GM23248 (cell line): ENCODE measurements at regions not wholly inside any gene's neighbourhood (a gene's known extent, or its start where the extent isn't known, plus 50 kb on each side); places are given as distances from the start of the nearest gene placed in this dataset.
"Not testable (repeated sequence)": the region's sequence is repeated elsewhere in the genome, so short reads cannot be mapped to it uniquely, and the experiment has no call there.

Experiments
- DNase-seq: peaks from one replicate; pipeline ENCODE4 v3.0.0-alpha.2; 2015
- H2AFZ ChIP-seq: fragments of 200-600 bp; sonication (generic); 2 replicates; pipeline ENCODE4 v1.6.1; 2016; ENCODE audit warnings: antibody characterized with exemption
- H3F3A ChIP-seq: fragments of 200-600 bp; sonication (generic); 2 replicates; pipeline ENCODE4 v1.6.1; 2016; ENCODE audit warnings: mild to moderate bottlenecking, antibody characterized with exemption, mixed run types; ENCODE audit not compliant: insufficient read depth
- H3K27ac ChIP-seq: fragments of 200-600 bp; sonication (generic); 2 replicates; pipeline ENCODE4 v1.5.1; 2016; ENCODE audit warnings: mild to moderate bottlenecking
- H3K27me3 ChIP-seq: fragments of 200-600 bp; sonication (generic); replicated peaks from 2 replicates; pipeline ENCODE4 v1.6.1; 2016; ENCODE audit warnings: mild to moderate bottlenecking; ENCODE audit not compliant: insufficient read depth
- H3K36me3 ChIP-seq: fragments of 200-600 bp; sonication (generic); 2 replicates; pipeline ENCODE4 v1.6.1; 2016; ENCODE audit warnings: low read depth, mild to moderate bottlenecking
- H3K4me1 ChIP-seq: fragments of 200-600 bp; sonication (generic); 2 replicates; pipeline ENCODE4 v1.6.1; 2016; ENCODE audit warnings: mild to moderate bottlenecking; ENCODE audit not compliant: insufficient read depth
- H3K4me2 ChIP-seq: fragments of 200-600 bp; sonication (generic); one replicate; pipeline ENCODE4 v1.6.1; 2016; ENCODE audit warnings: mild to moderate bottlenecking; ENCODE audit not compliant: unreplicated experiment
- H3K4me3 ChIP-seq: fragments of 200-600 bp; sonication (generic); 2 replicates; pipeline ENCODE4 v1.5.1; 2016; ENCODE audit warnings: mild to moderate bottlenecking
- H3K79me2 ChIP-seq: fragments of 200-600 bp; sonication (generic); 2 replicates; pipeline ENCODE4 v1.6.1; 2016; ENCODE audit warnings: mild to moderate bottlenecking; ENCODE audit not compliant: insufficient read depth
- H3K9ac ChIP-seq: fragments of 200-600 bp; sonication (generic); 2 replicates; pipeline ENCODE4 v1.6.1; 2016; ENCODE audit warnings: mild to moderate bottlenecking
- H3K9me2 ChIP-seq: fragments of 200-600 bp; sonication (generic); 2 replicates; pipeline ENCODE4 v1.6.1; 2016; ENCODE audit warnings: mixed run types, mild to moderate bottlenecking, moderate library complexity; ENCODE audit not compliant: insufficient read depth
- H3K9me3 ChIP-seq: fragments of 200-600 bp; sonication (generic); one replicate; pipeline ENCODE4 v1.6.1; 2017; ENCODE audit warnings: low read depth
- H4K20me1 ChIP-seq: fragments of 200-600 bp; sonication (generic); 2 replicates; pipeline ENCODE4 v1.6.0; 2016; ENCODE audit not compliant: insufficient read depth
- EZH2 ChIP-seq: fragments of 200-600 bp; sonication (generic); IDR thresholded peaks from 2 replicates; pipeline ENCODE4 v1.6.1; 2018; ENCODE audit warnings: antibody characterized with exemption, mild to moderate bottlenecking; ENCODE audit not compliant: insufficient read depth, poor library complexity, severe bottlenecking
- EZH2phosphoT487 ChIP-seq: fragments of 200-600 bp; sonication (generic); IDR thresholded peaks from 2 replicates; pipeline ENCODE4 v1.6.1; 2018; ENCODE audit warnings: antibody characterized with exemption, moderate library complexity, mild to moderate bottlenecking, low read depth; ENCODE audit not compliant: insufficient read depth
- WGBS, 2 experiments: methylation state at CpG; one replicate each; pipeline ENCODE4 v1.1.6; 2015 to 2017; ENCODE audit warnings: low lambda C conversion rate in 2 of 2, low coverage in 1 of 2; ENCODE audit errors: missing lambda C conversion rate in 2 of 2; 5-methylcytosine and 5-hydroxymethylcytosine counted together
- in situ Hi-C: fragments of 300-500 bp; cut with MboI; formaldehyde crosslinking; loops from 2 replicates; pipeline ENCODE4 v1.15.0; 2020

DNA sequence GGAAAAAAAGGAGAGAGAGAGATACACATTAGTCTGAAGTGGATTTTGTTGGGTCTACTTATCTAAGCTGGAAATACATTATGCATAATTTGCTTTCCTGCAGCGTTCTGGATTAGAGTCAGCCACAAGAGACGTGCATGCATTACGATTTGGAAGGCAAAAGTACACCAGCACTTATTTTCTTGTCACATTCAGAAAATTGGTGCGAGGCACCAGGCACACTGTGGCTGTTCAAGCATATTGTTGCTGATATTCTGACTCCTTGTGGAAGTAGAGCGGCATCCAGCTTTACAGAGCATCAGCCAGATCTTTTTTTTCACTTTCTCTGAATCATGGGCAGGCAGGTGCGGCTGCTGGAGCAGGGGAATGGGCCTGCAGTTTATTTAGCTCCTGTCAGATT is 905.6 kb upstream of the SPRY2 start:
- 9 to 16% methylated on average over 6 of the region's 6 CpGs for WGBS, 2 experiments
- H3K4me3 ChIP-seq, result no peak overlapping the region
- no peaks in the 10 kb centered on the region for H4K20me1 ChIP-seq
- H3K27ac ChIP-seq, result no peak overlapping the region
- no peaks in the 10 kb centered on the region for H3K9me3 ChIP-seq
- in situ Hi-C loops, result no loop called here
- no peaks in the 10 kb centered on the region for H3K27me3 ChIP-seq
- no peaks in the 10 kb centered on the region for H3F3A ChIP-seq
- no peaks in the 10 kb centered on the region for H3K9me2 ChIP-seq
- no peak overlapping the region for H3K4me2 ChIP-seq
- no peak for DNase-seq
- no peaks in the 10 kb centered on the region for H3K36me3 ChIP-seq
- TF ChIP-seq EZH2phosphoT487 (no peak), EZH2 (no peak)
- H3K9ac ChIP-seq, result no peak overlapping the region
- H3K4me1 ChIP-seq, result no peaks in the 10 kb centered on the region
- no peaks in the 10 kb centered on the region for H3K79me2 ChIP-seq
- no peak overlapping the region for H2AFZ ChIP-seq

DNA sequence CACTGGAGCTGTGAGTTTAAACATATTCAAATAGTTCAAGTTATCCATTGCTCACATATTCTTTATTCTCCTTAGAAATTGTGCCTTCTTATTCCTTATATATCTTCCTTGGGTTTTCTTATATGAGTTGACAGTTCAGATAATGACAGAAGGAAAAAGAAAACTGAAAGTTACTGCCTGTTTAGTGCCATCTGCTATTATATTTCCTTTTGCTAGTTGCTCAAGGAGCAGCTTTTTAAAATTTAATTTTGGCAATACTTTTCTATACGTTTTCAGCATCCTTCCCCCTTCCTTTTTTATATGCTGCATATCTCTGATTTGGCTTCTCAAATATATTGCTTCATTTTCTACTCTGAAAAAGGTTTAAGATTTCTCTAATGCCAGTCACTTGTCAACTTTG is 903.1 kb upstream of the SPRY2 start:
- H2AFZ ChIP-seq, result no peak overlapping the region
- no peaks in the 10 kb centered on the region for H3K36me3 ChIP-seq
- H3K27me3 ChIP-seq, result no peaks in the 10 kb centered on the region
- in situ Hi-C loops, result no loop called here
- no peaks in the 10 kb centered on the region for H3K4me1 ChIP-seq
- 0% methylated on average over 1 of the region's 1 CpG for WGBS, 2 experiments
- no peaks in the 10 kb centered on the region for H3K79me2 ChIP-seq
- H3K9ac ChIP-seq, result no peak overlapping the region
- H3K4me2 ChIP-seq, result no peak overlapping the region
- no peak overlapping the region for H3K4me3 ChIP-seq
- no peaks in the 10 kb centered on the region for H3K9me2 ChIP-seq
- no peak overlapping the region for H3K27ac ChIP-seq
- no peaks in the 10 kb centered on the region for H3K9me3 ChIP-seq
- no peak for DNase-seq
- no peaks in the 10 kb centered on the region for H4K20me1 ChIP-seq
- no peaks in the 10 kb centered on the region for H3F3A ChIP-seq
- TF ChIP-seq EZH2phosphoT487 (no peak), EZH2 (no peak)

DNA sequence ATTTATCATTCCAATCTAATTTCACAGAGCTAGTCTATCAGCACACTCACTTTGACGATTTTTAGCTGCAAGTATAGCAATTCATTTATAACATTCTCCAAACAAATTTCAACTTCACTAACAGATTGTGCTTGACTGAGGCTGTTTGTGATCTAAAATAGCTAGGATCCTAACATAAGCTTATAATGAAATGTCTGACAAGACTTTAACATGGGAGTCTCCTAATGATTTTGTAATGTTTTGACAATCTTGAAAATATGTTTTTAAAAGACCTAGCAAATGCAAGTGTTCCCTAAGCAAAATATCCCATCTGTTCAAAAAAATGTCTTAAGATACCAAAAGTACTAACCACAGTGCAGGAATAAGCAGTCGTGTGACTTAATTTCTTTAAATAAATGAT is 889.5 kb upstream of the SPRY2 start:
- H3K36me3 ChIP-seq, result no peaks in the 10 kb centered on the region
- H3F3A ChIP-seq, result no peaks in the 10 kb centered on the region
- no peak overlapping the region for H2AFZ ChIP-seq
- no peak overlapping the region for H3K4me2 ChIP-seq
- H3K4me1 ChIP-seq, result no peaks in the 10 kb centered on the region
- H3K27ac ChIP-seq, result no peak overlapping the region
- in situ Hi-C loops, result no loop called here
- DNase-seq, result no peak
- no peaks in the 10 kb centered on the region for H3K9me3 ChIP-seq
- H3K9me2 ChIP-seq, result no peaks in the 10 kb centered on the region
- no peak overlapping the region for H3K9ac ChIP-seq
- 8% methylated on average over 2 of the region's 2 CpGs for WGBS, 2 experiments
- TF ChIP-seq EZH2phosphoT487 (no peak), EZH2 (no peak)
- H4K20me1 ChIP-seq, result no peaks in the 10 kb centered on the region
- H3K27me3 ChIP-seq, result no peaks in the 10 kb centered on the region
- no peak overlapping the region for H3K4me3 ChIP-seq
- no peaks in the 10 kb centered on the region for H3K79me2 ChIP-seq

DNA sequence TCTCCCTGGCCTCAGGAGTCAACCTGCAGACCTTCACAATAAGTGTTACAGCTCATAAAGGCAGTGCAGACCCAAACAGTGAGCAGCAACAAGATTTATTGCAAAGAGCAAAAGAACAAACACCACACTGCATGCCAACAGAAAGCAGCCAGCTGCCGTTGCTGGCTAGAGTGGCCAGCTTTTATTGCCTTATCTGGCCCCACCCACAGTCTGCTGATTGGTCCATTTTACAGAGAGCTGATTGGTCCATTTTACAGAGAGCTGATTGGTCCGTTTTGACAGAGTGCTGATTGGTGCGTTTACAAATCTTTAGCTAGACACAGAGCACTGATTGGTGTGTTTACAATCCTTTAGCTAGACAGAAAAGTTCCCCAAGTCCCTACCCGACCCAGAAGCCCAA is 885.9 kb upstream of the SPRY2 start:
- WGBS, 2 experiments, result 16 to 20% methylated on average over 4 of the region's 4 CpGs
- H3K4me3 ChIP-seq, H3F3A ChIP-seq, H4K20me1 ChIP-seq, H3K27me3 ChIP-seq, DNase-seq, H3K4me1 ChIP-seq, H3K36me3 ChIP-seq, H3K9me3 ChIP-seq, H3K9ac ChIP-seq, H2AFZ ChIP-seq, H3K79me2 ChIP-seq, H3K4me2 ChIP-seq, in situ Hi-C loops, H3K9me2 ChIP-seq, H3K27ac ChIP-seq: not testable (repeated sequence)

DNA sequence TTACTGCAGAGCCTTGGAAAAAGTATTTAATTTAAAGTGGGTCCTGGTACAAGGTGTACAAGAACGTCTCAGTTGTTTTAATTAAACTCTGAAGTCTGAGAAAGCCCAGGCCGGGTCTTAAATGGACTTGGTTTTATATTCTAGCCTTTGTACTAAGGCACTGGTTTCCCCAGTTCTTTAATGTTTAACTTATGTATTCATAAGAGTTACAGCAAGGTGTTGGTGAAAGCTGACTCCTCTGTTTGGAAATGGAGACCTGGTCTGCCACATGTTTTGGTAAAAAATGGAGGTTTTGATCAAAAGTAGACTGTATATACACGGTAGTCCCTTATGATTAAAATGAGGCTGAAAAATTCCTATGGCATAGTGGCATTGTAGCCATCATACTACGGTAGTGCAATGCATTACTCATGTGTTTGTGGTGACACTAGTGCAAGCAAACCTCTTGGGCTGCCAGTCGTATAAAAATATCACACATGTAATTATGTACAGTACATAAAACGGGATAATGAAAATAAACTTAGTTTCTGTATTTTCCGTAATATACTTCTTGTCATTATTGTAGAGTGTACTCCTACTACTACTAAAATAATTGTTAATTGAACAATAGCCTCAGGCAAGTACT is 883.4 kb upstream of the SPRY2 start:
- no peak overlapping the region for H3K4me3 ChIP-seq
- no peak for TF ChIP-seq EZH2
- no peak for TF ChIP-seq EZH2phosphoT487
- H3K9ac ChIP-seq, result no peak overlapping the region
- H4K20me1 ChIP-seq, result no peaks in the 10 kb centered on the region
- H3K4me2 ChIP-seq, result no peak overlapping the region
- H3K4me1 ChIP-seq, result no peaks in the 10 kb centered on the region
- H3K79me2 ChIP-seq, result no peaks in the 10 kb centered on the region
- no peak overlapping the region for H3K27ac ChIP-seq
- in situ Hi-C loops, result no loop called here
- H2AFZ ChIP-seq, result no peak overlapping the region
- 17 to 19% methylated on average over 7 of the region's 7 CpGs for WGBS, 2 experiments
- H3K9me3 ChIP-seq, result no peaks in the 10 kb centered on the region
- H3K9me2 ChIP-seq, result no peaks in the 10 kb centered on the region
- H3K27me3 ChIP-seq, result no peaks in the 10 kb centered on the region
- H3F3A ChIP-seq, result no peaks in the 10 kb centered on the region
- no peaks in the 10 kb centered on the region for H3K36me3 ChIP-seq
- no peak for DNase-seq
